HG03521 (cell line): ENCODE measurements at regions not wholly inside any gene's neighbourhood (a gene's known extent, or its start where the extent isn't known, plus 50 kb on each side); places are given as distances from the start of the nearest gene placed in this dataset.

Experiments
- ATAC-seq: cut with Tn5 transposase; IDR thresholded peaks from one replicate; pipeline ENCODE4 v1.9.1; 2021; ENCODE audit warnings: mild to moderate bottlenecking, moderate library complexity; ENCODE audit not compliant: unreplicated experiment

- ATAC-seq = no peak
These were observed 243.1 kb downstream of the TLE3 start for GRCh38 chr15:69854521-69855181.

GRCh38 chr15:69855258-69856000, 242.3 kb downstream of the TLE3 start:
- no peak for ATAC-seq

GRCh38 chr15:69857250-69857649, 240.5 kb downstream of the TLE3 start:
- ATAC-seq = no peak

DNA sequence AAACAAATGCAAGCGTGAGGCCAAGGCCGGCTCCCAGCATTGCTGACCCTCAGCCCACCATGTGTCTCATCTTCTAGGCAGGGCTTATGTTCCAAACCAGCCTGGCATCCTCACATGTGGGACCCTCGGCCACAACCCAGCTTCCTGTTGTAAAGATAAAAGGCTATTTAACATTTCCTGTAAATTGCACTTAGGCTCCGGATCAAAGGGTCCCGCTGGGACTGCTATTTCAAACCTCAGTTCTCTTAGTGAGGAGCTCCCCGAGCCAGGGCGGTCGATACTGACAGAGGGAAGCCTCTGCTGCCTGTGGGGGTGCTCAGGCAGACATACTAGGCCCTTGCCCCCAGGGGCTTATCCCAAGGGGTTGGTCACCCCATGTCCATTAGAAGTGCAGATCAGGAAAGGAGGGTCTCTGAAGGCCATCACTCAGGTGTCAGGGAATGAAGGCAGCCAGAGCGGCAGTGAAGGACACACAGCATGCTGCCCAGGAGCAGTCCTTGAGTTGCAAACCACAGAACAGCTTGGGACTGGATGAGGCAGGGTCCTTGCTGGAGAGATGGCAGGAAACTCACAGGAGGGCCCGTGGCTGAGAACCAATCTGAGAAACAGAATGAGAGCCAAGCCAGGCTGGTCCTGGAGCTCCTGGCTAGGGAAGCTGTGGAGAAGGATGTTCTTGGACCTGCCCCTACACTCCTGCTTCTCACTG, 239.9 kb downstream of the TLE3 start:
- ATAC-seq = no peak

GRCh38 chr15:69858456-69858855, 239.3 kb downstream of the TLE3 start:
- ATAC-seq = no peak

- ATAC-seq = no peak
These were observed 237.9 kb downstream of the TLE3 start for GRCh38 chr15:69859866-69860265.

DNA sequence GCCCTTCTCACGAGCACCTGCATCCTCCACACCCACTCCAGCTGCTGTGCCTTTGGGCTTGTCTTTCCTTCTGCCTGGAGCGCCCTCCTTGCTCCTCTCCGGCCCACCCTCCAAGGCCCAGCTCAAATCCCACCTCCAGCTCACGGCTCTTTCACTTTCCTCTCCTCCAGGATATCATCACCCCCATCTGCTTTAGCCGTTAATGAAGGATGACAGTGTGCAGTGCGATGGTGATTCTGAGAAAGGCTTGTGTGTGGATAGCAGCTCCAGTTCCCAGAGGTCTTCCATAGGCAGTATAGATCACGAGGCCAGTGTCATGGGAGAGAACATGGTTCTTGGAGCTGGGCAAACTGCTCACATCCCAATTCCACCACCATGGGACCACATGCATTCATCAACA, 237.4 kb downstream of the TLE3 start:
- ATAC-seq = no peak

- ATAC-seq = no peak
These were observed 236.8 kb downstream of the TLE3 start for GRCh38 chr15:69860921-69861320.

DNA sequence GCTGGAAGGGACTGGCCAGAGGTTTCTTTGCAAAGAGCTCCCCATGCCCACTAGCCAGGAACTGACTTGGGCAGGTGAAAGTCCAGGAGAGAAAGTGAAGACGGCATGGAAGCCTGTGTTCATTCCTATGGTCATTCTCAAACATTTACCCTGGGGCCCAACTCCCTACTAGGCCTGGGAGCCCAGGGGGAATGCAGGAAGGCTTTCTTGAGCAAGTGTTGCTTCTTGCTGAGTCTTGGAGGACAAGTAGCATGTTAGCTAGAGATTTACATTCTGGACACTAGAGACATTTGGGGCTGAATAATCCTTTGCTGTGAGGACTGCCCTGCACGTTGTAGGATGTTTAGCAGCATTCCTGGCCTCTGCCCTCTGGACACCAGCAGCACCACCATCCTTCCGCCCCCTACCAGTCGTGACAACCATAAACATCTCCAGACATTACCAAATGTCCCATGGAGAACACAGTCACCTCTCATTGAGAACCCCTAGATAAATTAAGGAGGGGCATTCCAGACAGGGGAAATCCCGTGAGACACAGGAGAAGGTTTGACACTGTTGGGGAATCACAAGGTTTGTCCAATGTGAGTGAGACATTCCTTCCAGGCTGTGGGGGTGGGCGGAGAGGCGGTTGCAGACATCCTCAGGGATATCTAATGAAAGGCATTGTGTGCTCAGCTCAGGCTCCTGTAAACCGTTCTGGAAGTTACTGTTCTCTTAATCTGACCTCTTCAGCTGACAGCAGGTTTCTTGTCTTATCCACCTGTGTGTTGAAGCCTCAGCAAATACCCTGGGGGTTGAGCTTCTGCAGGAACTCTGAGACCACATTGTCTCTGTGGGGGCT, 236.2 kb downstream of the TLE3 start:
- no peak for ATAC-seq

DNA sequence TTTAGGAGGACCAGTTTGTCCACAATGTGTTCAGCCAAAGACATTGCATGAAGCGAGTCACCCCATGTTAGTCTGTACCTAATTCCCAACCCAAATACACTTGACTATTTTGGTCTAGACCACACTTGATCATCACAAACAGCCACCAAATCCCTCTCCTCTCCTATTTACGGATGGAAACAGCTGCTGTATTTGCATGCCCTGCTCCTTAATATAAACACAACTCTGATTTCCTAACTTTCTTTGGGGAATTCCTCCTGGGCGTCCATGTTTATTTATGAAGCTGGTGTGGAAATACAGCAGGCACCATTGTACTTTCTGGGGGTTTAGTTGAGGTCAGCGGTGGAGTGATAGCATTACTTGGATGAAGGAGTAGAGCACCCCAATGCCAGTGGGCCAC, 235.2 kb downstream of the TLE3 start:
- no peak for ATAC-seq

- ATAC-seq = no peak
These were observed 234.3 kb downstream of the TLE3 start for GRCh38 chr15:69863446-69863845.

- ATAC-seq = no peak
These were observed 232.3 kb downstream of the TLE3 start for GRCh38 chr15:69865369-69865768.

GRCh38 chr15:69868756-69869155, 229.0 kb downstream of the TLE3 start:
- ATAC-seq = no peak

DNA sequence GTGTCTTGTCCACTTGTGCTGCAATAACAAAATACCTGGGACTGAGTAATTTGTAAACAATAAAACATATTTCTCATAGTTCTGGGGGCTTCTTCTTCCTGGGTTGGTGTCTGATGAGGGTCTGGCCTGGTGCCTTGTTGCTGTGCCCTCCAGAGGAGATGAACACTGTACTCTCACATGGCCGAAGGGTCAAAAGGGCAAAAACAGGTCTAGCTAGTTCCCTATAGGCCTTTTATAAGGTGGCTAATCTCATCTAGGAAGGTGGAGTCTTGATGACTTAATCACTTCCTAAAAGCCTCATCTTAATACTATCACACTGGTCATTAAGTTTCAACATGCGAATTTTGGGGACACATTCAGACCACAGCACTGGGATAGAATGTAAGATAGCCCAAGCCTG, 228.4 kb downstream of the TLE3 start:
- no peak for ATAC-seq

DNA sequence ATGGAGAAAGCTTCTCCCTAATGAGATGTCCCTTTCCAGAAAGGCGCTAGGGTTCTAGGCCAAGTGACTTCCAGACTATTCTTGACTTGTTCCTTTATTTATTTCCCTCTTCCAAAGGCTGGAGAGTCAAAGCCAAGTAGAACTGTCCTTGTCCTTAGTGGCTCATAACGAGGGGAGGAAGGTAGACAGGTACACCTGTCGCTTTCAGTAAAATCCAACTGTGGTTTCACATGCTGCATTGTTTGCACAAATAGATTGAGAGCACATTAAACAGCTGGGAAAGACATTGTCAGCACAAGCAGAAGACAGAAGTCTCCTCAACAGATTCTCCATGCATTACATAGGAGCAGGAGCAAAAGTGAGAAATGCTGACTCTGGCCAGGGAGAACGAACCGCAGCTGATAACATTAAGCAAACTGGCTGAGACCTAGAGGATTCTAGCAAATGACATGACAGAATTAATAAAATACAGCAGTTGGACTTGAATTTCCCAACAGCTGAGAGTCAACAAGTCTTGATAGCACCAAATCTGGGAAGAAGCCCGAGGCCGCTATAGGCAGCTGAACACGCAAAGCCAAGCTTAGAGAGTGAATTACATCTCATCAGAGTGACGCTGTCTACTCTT, 227.7 kb downstream of the TLE3 start:
- ATAC-seq = no peak

- ATAC-seq = no peak
These were observed 226.1 kb downstream of the TLE3 start for GRCh38 chr15:69871511-69872134.

DNA sequence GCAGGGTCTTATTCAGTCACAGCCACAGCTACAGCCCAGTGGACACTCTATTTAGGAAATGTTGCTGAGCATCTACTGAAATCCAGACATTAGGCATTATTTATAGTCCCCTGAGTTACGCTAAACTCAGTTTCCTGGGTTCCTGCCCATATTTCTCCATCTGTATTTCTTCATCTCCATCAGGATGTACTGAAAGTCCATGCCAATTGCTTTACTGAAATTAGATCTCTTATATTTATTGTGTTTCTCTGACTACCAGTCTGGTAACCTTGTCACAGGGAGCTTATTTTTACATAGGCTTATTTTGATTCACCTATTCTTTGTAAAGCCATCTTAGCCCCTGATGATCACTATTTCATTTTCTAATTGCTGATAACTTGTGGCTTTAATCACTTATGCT, 223.9 kb downstream of the TLE3 start:
- ATAC-seq = no peak

- no peak for ATAC-seq
These were observed 223.4 kb downstream of the TLE3 start for GRCh38 chr15:69874321-69874720.

- ATAC-seq = no peak
These were observed 221.4 kb downstream of the TLE3 start for GRCh38 chr15:69876064-69876940.
